HuH-7 (cell line): ENCODE measurements at regions not wholly inside any gene's neighbourhood (a gene's known extent, or its start where the extent isn't known, plus 50 kb on each side); places are given as distances from the start of the nearest gene placed in this dataset.
"Not testable (repeated sequence)": the region's sequence is repeated elsewhere in the genome, so short reads cannot be mapped to it uniquely, and the experiment has no call there.

Experiments used
- DNase-seq: peaks from one replicate; pipeline ENCODE4 v3.0.0; 2011; ENCODE audit warnings: low spot score

- DNase-seq = no peak
Measured at GRCh38 chr6:50467931-50468330, 245.4 kb upstream of the TFAP2D start.

GRCh38 chr6:50471041-50471440 is 242.3 kb upstream of the TFAP2D start:
- DNase-seq = no peak

- DNase-seq = no peak
Measured at GRCh38 chr6:50510361-50510760, 203.0 kb upstream of the TFAP2D start.

GRCh38 chr6:50520326-50521266 is 192.7 kb upstream of the TFAP2D start:
- no peak for DNase-seq

GRCh38 chr6:50524341-50524740 is 189.0 kb upstream of the TFAP2D start:
- no peak for DNase-seq

GRCh38 chr6:50527985-50528384 is 185.3 kb upstream of the TFAP2D start:
- DNase-seq = no peak

- DNase-seq = no peak
Measured at GRCh38 chr6:50539447-50539846, 173.9 kb upstream of the TFAP2D start.

GRCh38 chr6:50541941-50542340 is 171.4 kb upstream of the TFAP2D start:
- DNase-seq = no peak

GRCh38 chr6:50543666-50544065 is 169.7 kb upstream of the TFAP2D start:
- no peak for DNase-seq

- DNase-seq = no peak
Measured at GRCh38 chr6:50549026-50549425, 164.3 kb upstream of the TFAP2D start.

- DNase-seq = no peak
Measured at GRCh38 chr6:50549475-50549874, 163.9 kb upstream of the TFAP2D start.

- no peak for DNase-seq
Measured at GRCh38 chr6:50555982-50556381, 157.3 kb upstream of the TFAP2D start.

- DNase-seq = no peak
Measured at GRCh38 chr6:50565004-50565403, 148.3 kb upstream of the TFAP2D start.

- DNase-seq = not testable (repeated sequence)
Measured at GRCh38 chr6:50571230-50571629, 142.1 kb upstream of the TFAP2D start.

- DNase-seq = no peak
Measured at GRCh38 chr6:50585441-50586330, 127.6 kb upstream of the TFAP2D start.

- DNase-seq = no peak
Measured at GRCh38 chr6:50586331-50586675, 127.0 kb upstream of the TFAP2D start.

GRCh38 chr6:50589751-50590470 is 123.4 kb upstream of the TFAP2D start:
- no peak for DNase-seq

- DNase-seq = no peak
Measured at GRCh38 chr6:50591135-50591534, 122.2 kb upstream of the TFAP2D start.

- DNase-seq = no peak
Measured at GRCh38 chr6:50600280-50600679, 113.0 kb upstream of the TFAP2D start.

GRCh38 chr6:50602292-50602691 is 111.0 kb upstream of the TFAP2D start:
- DNase-seq = peak; percentile 4

GRCh38 chr6:50608421-50608820 is 104.9 kb upstream of the TFAP2D start:
- DNase-seq = no peak

- no peak for DNase-seq
Measured at GRCh38 chr6:50610562-50610961, 102.8 kb upstream of the TFAP2D start.
